ENCODE measurements at regions not wholly inside any gene's neighbourhood (a gene's known extent, or its start where the extent isn't known, plus 50 kb on each side); places are given as distances from the start of the nearest gene placed in this dataset.

DNA sequence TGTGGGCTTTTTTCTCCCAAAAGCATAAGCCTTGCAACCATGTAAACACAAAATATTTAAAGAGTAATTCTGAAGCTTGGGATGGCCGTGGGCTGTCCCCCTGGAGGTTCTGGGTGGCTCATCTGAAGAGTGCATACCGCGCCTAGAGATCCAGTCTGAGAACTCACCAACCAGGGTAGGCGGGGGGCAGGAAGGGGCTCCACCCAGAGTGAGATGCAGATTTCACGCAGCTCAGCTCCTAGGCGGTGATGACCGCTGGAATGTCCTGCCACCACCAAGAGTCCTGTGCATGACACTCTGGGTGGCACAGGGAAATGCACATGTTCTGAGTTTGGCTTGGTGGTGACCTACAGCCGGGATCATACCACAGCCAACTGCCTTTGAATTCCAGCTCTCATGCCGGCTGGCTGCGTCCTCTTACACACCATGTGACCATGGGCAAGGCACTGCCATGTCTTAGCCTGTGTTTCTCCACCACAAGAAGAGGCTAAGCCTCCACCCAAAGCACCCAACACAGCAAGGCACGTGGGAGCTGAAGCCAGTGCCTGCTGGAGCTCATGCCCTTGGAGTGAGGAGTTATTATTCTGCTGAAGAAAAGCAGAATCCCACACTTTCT is 125.1 kb upstream of the IQSEC1 start:
- no peak for TF ChIP-seq ZNF780A (CRISPR knock-in tag; IDR thresholded peaks at IDR 0.05)
- no peak for TF ChIP-seq EGR1 (conservative IDR thresholded peaks at IDR 0.05)
- TF ChIP-seq KDM5B (IDR thresholded peaks at IDR 0.05; ENCODE audit: insufficient replicate concordance, low read depth, low read length), result no peak
- no peak for TF ChIP-seq ZNF143 (CRISPR knock-in tag; IDR thresholded peaks at IDR 0.05)
- TF ChIP-seq NR2C2 (CRISPR knock-in tag; IDR thresholded peaks at IDR 0.05), result no peak
- TF ChIP-seq NR2C2 (tag; IDR thresholded peaks at IDR 0.05), result no peak
- no peak for TF ChIP-seq ZBTB1 (CRISPR knock-in tag; IDR thresholded peaks at IDR 0.05; ENCODE audit: borderline replicate concordance, low read depth)
- TF ChIP-seq, protein P1, sequence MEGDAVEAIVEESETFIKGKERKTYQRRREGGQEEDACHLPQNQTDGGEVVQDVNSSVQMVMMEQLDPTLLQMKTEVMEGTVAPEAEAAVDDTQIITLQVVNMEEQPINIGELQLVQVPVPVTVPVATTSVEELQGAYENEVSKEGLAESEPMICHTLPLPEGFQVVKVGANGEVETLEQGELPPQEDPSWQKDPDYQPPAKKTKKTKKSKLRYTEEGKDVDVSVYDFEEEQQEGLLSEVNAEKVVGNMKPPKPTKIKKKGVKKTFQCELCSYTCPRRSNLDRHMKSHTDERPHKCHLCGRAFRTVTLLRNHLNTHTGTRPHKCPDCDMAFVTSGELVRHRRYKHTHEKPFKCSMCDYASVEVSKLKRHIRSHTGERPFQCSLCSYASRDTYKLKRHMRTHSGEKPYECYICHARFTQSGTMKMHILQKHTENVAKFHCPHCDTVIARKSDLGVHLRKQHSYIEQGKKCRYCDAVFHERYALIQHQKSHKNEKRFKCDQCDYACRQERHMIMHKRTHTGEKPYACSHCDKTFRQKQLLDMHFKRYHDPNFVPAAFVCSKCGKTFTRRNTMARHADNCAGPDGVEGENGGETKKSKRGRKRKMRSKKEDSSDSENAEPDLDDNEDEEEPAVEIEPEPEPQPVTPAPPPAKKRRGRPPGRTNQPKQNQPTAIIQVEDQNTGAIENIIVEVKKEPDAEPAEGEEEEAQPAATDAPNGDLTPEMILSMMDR (IDR thresholded peaks at IDR 0.05 in 2 of 3, conservative IDR thresholded peaks at IDR 0.05 in 1 of 3; ENCODE audit: insufficient read depth in 2 of 3, low read depth in 1 of 3, low read length in 3 of 3), result no peak
- no peak for TF ChIP-seq RBM39 (optimal IDR thresholded peaks at IDR 0.05; ENCODE audit: low read depth, low read length)
- TF ChIP-seq EP300 (IDR thresholded peaks at IDR 0.05; ENCODE audit: low read length), result no peak
- TF ChIP-seq L3MBTL2 (IDR thresholded peaks at IDR 0.05), result no peak

Measured in K562 (cell line).